ENCODE measurements at regions not wholly inside any gene's neighbourhood (a gene's known extent, or its start where the extent isn't known, plus 50 kb on each side); places are given as distances from the start of the nearest gene placed in this dataset.

GRCh38 chr2:235134420-235134819, 182.6 kb downstream of the SH3BP4 start:
- H3K27ac ChIP-seq, result no peak overlapping the region
- TF ChIP-seq ZFX (IDR thresholded peaks at IDR 0.05), result no peak
- TF ChIP-seq CTCF (conservative IDR thresholded peaks at IDR 0.05), result no peak

- H3K27ac ChIP-seq, result no peak overlapping the region
- no peak for TF ChIP-seq CTCF (conservative IDR thresholded peaks at IDR 0.05)
- TF ChIP-seq ZFX (IDR thresholded peaks at IDR 0.05), result no peak
Observed at GRCh38 chr2:235135195-235135965, 183.6 kb downstream of the SH3BP4 start.

GRCh38 chr2:235135990-235136561, 184.3 kb downstream of the SH3BP4 start:
- H3K27ac ChIP-seq, result no peak overlapping the region
- TF ChIP-seq CTCF (conservative IDR thresholded peaks at IDR 0.05) (peak; percentile 82), ZFX (IDR thresholded peaks at IDR 0.05) (no peak)

GRCh38 chr2:235138339-235138738, 186.5 kb downstream of the SH3BP4 start:
- H3K27ac ChIP-seq, result no peak overlapping the region
- TF ChIP-seq CTCF (conservative IDR thresholded peaks at IDR 0.05) (no peak), ZFX (IDR thresholded peaks at IDR 0.05) (no peak)

GRCh38 chr2:235139956-235140800, 188.4 kb downstream of the SH3BP4 start:
- TF ChIP-seq CTCF (conservative IDR thresholded peaks at IDR 0.05) (no peak), ZFX (IDR thresholded peaks at IDR 0.05) (no peak)
- no peak overlapping the region for H3K27ac ChIP-seq

GRCh38 chr2:235140801-235141081, 188.9 kb downstream of the SH3BP4 start:
- no peak for TF ChIP-seq CTCF (conservative IDR thresholded peaks at IDR 0.05)
- no peak for TF ChIP-seq ZFX (IDR thresholded peaks at IDR 0.05)

More at GRCh38 chr2:235140801-235141081, 188.9 kb downstream of the SH3BP4 start:
- no peak overlapping the region for H3K27ac ChIP-seq
